Left ventricle myocardium superior (tissue), 1 donor: ENCODE measurements at regions not wholly inside any gene's neighbourhood (a gene's known extent, or its start where the extent isn't known, plus 50 kb on each side); places are given as distances from the start of the nearest gene placed in this dataset.
"Not testable (repeated sequence)": the region's sequence is repeated elsewhere in the genome, so short reads cannot be mapped to it uniquely, and the experiment has no call there.

Experiments
- ATAC-seq: fragments of 200-7000 bp; cut with Tn5 transposase; one replicate; pipeline ENCODE4 v1.9.1; 2020; ENCODE audit warnings: mild to moderate bottlenecking, moderate library complexity
- DNase-seq: peaks from one replicate; pipeline ENCODE4 v3.0.0-alpha.2; 2020
- intact Hi-C: fragments of 100-400 bp; cut with micrococcal nuclease; formaldehyde crosslinking; loops from one replicate; pipeline ENCODE4 v1.11.0; 2022
- donor health status: DM: no; HTN: yes; CAD: no; lungs with severe emphysema.

- intact Hi-C loops: no loop called here
- no peak for DNase-seq
- no peak for ATAC-seq
Observed at GRCh38 chr18:47397671-47398319, 146.3 kb upstream of the SKOR2 start.

DNA sequence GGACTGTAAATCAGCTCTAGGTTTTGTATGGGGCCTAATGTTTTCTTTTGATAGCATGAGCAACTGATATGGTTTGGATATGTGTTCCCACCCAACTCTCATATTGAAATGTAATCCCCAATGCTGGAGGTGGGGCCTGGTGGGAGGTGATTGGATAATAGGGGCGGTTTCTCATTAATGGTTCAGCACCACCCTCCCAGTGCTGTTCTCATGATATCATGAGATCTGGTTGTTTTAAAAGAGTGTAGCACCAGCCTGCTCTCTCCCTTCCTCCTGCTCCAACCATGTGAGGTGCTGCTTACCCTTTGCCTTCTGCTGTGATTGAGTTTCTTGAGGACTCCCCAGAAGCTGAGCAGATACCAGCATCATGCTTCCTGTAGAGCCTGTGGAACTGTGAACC lies 140.2 kb upstream of the SKOR2 start:
- intact Hi-C loops: no loop called here
- no peak for ATAC-seq
- DNase-seq: no peak

DNA sequence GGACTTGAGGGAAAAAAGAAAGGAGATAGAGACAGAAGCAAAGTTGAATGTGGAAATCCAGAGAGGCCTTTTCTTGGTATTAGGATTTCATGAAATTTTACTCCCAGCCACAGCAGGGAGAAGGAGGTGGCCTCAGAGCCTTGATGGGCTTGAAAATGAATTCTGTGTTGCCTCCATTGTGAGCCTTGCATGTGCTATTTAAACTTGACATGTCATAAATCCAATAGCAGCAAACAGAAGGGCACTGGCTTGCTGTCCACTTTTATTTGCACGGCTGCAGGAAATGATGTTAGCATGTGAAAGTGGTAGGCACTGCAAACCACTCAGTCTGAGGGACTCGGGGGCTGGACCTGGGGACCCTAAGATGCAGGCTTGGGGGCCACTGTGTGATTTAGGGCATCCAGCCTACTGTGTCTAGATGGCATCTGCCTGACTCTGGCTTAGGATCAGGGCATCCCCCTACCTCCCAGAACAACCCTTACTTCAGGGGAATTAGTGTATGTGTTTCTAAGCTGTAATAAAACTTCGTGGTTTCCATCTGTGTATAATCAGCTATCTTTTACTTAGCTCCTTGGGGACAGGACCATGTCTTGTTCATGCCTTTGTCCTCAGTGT lies 139.1 kb upstream of the SKOR2 start:
- DNase-seq: no peak
- intact Hi-C loops: no loop called here
- no peak for ATAC-seq

- DNase-seq: no peak
- ATAC-seq: no peak
- intact Hi-C loops: no loop called here
Observed at GRCh38 chr18:47389210-47389609, 137.8 kb upstream of the SKOR2 start.

DNA sequence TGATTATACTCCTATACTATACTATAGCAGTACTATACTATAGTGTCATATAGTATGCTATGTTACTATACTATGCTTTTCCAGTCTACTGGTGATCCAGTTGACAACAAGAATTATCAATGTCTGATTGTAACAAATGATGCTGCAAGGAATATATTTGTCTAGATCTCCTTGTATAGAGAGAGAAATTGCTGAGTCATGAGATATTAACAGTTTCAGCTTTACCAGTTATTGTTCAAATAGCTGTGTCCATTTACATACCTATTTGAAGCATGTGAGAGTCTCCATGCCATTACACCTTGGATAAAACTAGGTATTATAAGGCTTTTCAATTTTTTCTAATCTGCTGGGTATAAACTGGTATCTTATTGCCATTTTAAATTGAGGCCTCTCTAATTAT lies 136.4 kb upstream of the SKOR2 start:
- ATAC-seq (no peak), DNase-seq (no peak)
- intact Hi-C loops: no loop called here

GRCh38 chr18:47383729-47384128 lies 132.3 kb upstream of the SKOR2 start:
- no peak for ATAC-seq
- intact Hi-C loops: no loop called here
- no peak for DNase-seq

DNA sequence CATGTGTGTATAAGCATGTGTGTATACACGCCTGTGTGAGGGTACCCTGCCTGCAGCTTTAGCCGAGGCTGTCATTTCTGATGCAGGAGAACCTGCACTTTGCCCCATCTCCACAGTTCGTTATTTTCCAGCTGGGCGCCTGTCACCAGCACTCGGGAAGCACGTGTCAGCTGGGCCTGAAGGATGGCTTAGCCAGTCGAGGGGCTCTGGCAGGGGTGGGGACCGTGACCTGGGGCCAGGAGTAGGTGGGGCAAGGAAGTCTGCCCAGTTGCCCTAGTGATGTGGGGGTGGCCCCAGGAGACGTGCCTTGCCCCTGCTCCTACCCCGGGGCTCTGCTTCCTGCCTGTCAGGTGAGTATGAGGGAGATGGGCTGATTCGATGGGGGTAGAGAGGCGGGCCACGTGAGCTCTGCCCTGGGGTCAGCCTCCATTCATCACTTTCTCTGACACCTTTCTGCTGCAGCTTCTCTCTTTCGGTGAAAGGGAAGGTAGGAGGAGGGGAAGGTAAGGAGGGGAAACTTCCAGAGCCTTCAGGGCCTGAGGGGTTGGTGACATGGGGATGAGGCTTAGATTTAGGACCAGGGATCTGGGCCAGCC lies 130.6 kb upstream of the SKOR2 start:
- DNase-seq (no peak), ATAC-seq (no peak)
- intact Hi-C loops: no loop called here

DNA sequence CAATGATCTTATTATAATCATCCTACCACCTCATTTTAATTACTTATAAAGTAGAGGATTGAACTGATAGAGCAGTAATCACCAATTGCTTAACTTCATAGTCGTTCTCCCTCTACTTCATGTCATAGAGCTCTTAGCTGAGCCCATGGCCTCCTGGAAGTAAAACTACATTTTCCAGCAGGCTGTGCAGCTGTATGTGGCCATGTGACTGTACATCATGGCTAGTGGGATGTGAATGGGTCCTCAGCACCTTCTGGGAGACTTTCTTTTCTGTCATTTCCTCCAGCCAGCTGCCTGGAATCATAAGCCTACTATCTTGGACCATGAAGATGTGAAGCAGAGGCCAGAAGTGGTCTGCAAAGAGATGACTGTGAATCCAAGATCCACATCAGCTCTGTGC lies 128.7 kb upstream of the SKOR2 start:
- intact Hi-C loops: no loop called here
- DNase-seq: no peak
- no peak for ATAC-seq

GRCh38 chr18:47373465-47373864 lies 122.0 kb upstream of the SKOR2 start:
- no peak for DNase-seq
- ATAC-seq: no peak
- intact Hi-C loops: no loop called here

DNA sequence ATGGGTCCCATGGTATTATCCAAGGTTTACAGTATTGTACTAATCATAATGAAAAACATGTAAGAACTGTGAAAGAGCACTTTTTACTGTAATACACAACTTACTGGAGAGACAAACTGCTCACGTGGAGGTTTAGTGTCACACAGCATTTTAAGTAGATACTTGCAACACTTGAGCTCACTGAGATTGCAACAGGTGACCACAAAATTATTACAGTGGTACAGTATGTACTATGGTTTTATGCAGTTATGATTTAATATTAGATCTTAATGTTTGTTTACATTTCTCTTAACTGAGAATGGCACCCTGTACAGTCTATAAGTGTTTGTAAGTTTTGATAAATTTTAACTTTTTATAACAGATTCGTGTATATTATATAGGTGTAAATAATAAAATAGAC lies 118.6 kb upstream of the SKOR2 start:
- ATAC-seq (no peak), DNase-seq (no peak)
- intact Hi-C loops: no loop called here

GRCh38 chr18:47354061-47354460 lies 102.6 kb upstream of the SKOR2 start:
- ATAC-seq, DNase-seq, intact Hi-C loops: not testable (repeated sequence)

GRCh38 chr18:47346016-47346415 lies 94.6 kb upstream of the SKOR2 start:
- intact Hi-C loops: no loop called here
- ATAC-seq (no peak), DNase-seq (no peak)

- ATAC-seq: peak; percentile 27
- DNase-seq: no peak
- intact Hi-C loops: no loop called here
Observed at GRCh38 chr18:47345291-47345690, 93.8 kb upstream of the SKOR2 start.

- intact Hi-C loops: no loop called here
- ATAC-seq (no peak), DNase-seq (no peak)
Observed at GRCh38 chr18:47343291-47343690, 91.8 kb upstream of the SKOR2 start.

- DNase-seq: no peak
- intact Hi-C loops: no loop called here
- ATAC-seq: no peak
Observed at GRCh38 chr18:47342566-47342965, 91.1 kb upstream of the SKOR2 start.

- intact Hi-C loops: no loop called here
- no peak for ATAC-seq
- no peak for DNase-seq
Observed at GRCh38 chr18:47341678-47342077, 90.2 kb upstream of the SKOR2 start.

- DNase-seq (no peak), ATAC-seq (no peak)
- intact Hi-C loops: no loop called here
Observed at GRCh38 chr18:47334966-47335365, 83.5 kb upstream of the SKOR2 start.

DNA sequence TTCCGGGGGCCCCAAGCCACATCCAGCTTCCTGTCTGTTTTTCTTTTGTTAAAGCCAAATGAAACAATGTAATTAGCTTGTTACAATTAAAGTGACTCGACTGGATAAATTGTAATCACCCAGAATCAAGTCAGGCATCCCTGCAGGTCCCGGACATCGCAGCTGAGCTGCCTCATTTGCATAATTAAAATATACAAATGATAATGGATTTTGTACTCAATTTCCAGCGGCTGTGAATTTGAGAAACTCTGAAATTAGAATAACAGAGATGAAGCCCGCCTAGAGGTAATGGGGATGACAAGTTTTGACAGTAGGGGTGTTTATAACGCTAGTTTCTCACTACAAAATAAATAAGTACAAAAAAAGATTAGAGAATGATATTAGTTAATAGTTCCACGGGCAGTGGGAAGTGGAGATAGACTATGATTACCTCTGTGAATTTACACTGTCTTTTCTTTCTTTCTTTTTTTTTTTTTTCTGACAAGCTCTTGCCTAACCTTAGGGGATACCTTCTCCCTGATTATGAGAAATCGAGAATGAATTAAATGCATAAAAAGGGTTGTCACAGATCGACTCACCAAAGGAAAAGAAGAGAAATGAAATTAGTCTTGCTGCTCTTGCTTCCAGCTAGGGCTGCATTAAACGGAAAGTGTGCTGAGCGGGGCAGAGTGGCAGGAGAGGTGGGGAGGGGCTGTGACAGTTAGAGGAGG lies 82.6 kb upstream of the SKOR2 start:
- DNase-seq (no peak), ATAC-seq (no peak)
- intact Hi-C loops: no loop called here

DNA sequence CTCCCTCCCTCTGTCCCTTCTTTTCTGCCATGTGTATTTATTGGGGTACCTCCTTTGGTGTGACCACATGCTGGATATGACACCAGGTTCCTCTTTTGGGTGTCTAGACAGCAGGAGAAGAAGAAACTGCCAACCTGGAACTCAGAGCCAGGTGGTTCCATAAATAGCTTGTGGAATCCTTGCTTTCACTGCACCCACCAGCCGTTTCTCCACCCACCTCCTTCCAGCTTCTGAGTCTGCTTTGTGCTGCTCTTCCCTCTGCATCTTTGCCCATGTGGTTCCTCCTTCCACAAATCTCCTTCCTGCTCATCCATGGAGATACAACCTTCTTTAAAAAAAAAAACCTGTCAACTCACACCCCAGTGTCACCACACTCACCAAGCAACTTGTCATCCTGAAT lies 80.2 kb upstream of the SKOR2 start:
- DNase-seq (no peak), ATAC-seq (no peak)
- intact Hi-C loops: no loop called here

DNA sequence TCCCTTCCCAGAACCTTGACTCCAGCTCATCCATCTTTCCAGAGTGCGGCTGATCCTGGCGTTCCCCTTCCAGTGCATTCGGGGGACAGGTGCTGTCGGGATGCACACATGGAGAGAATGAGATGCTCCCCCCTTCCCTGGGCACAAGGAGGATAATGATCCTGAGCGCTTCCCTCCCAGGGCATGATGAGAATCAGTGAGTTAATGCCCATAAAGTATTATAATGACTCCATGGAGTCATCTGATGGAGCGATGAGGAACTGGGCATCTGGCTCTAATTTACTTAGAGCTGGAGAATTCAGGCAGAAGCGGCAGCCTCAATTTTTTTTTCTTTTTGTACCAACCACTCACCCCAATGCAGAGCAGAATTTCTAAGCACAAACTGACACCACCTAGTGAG lies 79.6 kb upstream of the SKOR2 start:
- intact Hi-C loops: no loop called here
- DNase-seq: no peak
- no peak for ATAC-seq

DNA sequence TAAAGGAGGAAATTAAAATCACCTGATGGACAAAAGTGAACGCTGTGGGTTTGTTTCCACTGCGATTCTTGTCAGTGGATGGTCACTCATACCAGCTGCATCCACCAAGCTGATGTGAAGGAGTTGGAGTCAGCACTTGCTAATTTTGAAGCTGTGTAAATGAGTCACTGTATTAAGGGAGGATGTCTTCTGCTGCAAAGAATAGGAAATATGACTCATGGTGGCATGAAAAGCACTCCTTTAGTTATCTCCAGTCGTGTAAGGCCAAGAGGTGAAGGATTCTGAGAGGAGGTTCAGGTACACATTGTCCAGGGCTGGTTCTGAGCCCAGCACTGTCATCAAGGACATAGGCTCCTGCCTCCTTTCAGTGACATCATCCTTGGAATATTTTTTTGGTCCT lies 71.7 kb upstream of the SKOR2 start:
- ATAC-seq (no peak), DNase-seq (no peak)
- intact Hi-C loops: no loop called here
